HG02981 (cell line): ENCODE measurements at regions not wholly inside any gene's neighbourhood (a gene's known extent, or its start where the extent isn't known, plus 50 kb on each side); places are given as distances from the start of the nearest gene placed in this dataset.

Experiments used
- ATAC-seq: cut with Tn5 transposase; IDR thresholded peaks from one replicate; pipeline ENCODE4 v1.9.1; 2021; ENCODE audit warnings: mild to moderate bottlenecking, moderate library complexity; ENCODE audit not compliant: unreplicated experiment

DNA sequence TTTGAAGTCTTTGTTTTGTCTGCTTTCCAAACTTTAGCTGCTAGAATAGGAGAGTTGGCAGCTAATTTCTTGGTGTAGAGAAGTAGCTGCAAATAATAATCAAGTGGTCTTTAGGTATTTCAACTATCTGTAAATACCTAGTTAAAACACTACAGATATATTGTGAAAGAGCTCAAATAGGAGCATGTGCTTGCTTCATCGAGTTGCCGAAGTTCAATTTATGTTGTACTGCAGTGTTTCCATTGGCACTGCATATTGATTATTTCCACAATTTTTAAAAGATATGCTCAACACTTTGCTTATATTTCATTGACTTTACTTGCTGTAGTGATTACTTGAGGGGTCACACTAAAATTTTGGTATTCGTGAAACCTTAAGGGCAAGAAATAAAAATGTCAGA, 131.6 kb upstream of the BMP4 start:
- ATAC-seq: no peak

GRCh38 chr14:54090274-54090673, 133.6 kb upstream of the BMP4 start:
- no peak for ATAC-seq

DNA sequence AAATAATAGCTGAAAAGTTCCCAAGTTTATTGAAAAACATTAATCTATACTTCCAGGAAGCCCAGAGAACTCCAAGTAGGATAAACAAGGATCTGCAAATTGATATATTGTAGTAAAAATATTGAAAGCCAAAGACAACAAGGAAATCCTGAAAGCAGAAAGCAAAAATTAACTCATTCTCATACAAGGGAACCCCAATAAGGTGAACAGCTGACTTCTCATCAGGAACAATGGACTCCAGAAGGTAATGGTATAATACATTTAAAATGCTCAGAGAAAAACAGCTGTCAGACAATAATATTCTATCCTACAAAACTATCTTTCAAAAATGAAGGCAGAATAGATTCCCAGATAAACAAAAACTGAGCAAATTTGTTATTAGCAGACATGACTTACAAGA, 138.1 kb upstream of the BMP4 start:
- ATAC-seq: no peak

DNA sequence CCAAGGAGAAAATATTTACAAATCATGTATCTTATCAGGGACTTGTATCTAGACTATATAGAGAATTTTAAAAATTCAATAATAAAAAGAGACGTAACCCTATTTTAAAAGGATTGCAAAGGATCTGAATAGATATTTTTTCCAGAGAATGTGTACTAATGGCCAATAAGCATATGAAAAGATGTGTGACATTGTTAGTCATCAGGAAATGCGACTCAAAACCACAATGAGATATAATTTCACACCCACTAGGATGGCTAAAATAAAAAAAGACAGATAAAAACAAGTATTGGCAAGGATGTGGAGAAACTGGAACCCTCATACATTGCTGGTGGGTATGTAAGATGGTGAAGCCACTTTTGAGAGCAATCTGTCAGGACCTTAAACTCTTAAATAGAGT, 141.9 kb upstream of the BMP4 start:
- no peak for ATAC-seq

GRCh38 chr14:54102051-54102456, 145.4 kb upstream of the BMP4 start:
- ATAC-seq: no peak

DNA sequence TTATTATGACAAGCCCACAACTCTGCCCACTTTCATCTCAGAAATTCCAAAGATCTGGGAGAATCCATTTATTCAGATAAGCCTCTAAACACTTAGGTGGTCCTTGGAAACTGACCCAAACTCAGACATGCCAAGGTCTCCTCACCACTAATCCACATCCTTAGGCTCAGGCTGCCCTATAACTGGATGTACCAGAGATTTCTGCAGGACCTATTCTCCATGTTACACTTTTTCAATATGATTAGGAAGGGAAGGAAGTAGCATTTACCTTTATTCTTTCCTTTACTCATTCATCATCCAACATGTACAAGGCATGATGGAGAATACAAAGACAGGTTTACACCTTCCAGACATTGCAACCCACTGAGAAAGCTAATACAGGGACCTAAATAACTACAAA, 145.9 kb upstream of the BMP4 start:
- no peak for ATAC-seq

DNA sequence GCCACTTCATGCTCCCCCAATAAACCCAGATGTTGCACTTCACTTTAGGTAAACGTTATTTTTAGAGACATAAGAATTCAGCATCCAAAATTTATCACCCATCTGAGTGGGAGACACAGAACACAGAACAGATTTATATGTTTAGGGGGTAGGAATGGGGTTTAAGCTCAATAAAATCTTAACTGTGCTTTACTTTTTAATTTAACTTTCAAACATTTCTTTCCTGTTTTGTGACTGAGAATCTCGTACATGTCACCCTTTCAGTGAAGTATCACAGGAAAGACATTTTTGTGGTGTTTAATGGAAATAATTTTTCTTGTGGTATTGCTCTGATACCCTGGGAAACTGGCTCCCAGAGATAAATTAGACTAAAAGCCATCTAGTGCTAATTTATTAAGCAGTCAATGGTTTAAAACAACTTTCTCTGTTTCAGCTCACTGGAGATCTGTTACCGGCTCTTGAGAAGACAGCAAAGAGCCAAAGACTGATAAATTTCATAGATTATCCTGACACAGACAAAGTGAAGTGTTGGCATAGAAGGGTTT, 148.0 kb upstream of the BMP4 start:
- no peak for ATAC-seq

- no peak for ATAC-seq
Measured at GRCh38 chr14:54105406-54105805, 148.8 kb upstream of the BMP4 start.

DNA sequence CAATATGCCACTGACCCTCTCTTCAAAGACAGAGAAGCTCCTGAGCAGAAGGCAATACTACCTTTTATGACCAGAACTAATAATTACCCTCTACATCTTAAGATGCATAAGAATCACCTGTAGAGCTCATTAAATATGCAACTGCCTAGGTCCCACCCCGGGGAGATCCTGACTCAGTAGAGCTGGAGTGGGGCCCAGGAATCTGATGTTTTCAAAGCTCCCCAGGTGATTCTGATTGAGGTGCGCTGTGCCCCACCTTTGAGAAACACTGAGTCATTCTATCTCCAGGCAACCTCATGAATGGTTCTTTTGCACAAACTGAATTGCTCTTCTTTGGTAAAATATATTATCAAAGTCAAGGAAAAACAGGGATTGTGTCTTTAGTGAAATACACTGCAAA, 149.3 kb upstream of the BMP4 start:
- no peak for ATAC-seq

DNA sequence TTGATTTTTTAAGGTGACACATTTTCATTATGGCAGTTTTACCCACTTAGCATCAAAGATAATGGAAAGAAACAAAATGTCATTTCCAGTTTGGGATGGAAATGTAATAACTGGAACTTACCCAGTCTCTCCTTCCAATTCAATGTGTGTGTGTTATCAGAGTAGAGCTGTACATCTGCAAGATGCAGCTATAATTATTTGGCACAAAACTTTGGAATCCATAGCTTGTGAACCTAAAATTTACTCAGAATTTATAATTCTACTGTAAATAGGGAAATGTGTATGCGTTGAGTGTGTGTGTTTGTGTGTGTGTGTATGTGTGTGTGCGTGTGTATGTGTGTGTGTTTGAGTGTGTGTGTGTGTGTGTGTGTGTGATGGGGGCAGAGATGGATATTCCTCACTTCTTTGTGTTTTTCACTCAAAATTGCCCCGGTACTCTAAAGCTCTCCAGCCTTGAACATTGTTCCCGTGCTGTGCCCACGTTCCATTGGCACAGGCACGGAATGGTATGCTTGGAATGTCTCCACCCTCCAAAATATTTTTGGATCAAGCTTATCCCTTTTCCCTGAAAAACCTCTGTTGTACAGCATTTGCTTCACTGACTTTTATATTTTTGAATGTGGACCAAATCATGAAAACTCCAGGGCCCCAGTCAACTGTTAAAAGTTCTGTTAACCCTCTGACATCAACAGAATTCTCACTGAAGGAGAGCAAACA, 150.2 kb upstream of the BMP4 start:
- no peak for ATAC-seq

DNA sequence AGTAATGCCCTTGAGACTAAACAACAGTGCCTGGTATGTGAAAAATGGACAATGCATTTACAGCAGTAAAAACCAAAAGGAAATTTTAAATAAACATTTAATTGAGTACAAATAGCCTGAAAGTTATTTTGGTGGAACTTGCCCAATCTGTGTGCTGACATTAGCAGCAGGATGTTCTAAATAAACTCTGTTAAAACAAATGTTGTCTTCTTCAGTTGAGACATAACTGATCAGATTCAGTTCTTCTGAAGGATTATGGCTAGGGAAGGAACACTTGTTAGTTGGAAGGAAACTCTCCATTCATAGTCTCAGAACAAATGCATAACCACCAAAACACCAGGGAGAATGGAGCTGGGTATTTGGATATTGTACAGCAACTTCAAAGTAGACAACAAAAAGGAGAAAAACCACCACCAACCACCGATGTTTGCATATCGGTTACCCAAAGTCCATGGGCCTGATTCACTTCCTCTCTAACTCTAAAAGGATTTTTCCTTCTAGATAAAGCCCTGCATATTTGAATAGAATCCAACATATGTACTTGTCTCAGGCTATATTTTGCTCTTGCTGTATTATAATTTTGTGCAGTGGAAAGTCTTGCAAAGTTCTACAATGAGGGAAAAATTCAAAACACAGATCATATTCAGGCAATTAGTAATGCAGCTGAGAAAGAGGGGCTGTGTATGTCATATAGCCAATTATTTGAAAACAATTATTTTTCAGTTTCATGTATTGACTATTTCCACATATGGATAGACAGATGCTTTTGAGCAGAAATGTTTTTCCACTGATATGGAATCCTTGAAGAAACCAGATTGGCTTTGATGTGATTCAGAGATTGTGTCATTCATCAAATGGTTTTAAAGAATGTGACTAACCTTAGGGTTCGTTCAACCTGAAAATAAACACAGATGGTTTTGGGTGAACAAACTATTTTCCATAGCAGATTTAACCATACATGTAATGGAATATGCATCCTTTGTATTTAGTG, 152.2 kb upstream of the BMP4 start:
- no peak for ATAC-seq

DNA sequence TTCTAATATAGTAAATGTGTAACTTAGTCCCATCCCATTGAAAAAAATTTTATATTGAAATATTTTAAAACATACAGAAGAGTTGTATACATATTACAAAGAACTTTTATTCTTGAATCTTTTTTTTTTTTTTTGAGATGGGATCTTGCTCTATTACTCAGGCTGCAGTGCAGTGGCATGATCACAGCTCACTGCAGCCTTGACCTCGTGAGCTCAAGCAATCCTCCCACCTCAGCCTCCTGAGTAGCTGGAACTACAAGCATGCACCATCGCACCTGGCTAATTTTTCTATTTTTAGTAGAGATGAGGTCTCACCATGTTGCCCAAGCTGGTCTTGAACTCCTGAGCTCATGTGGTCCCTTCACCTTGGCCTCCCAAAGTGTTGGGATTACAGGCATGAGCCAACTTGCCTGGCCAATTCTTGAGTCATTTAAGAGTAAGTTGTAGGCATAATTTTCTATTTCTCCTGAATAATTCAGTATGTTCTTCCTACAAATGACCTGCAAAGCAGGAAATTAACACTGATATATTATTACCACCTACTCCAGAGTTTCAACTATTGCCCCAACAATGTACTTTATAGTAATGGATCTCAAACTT, 153.0 kb upstream of the BMP4 start:
- no peak for ATAC-seq

DNA sequence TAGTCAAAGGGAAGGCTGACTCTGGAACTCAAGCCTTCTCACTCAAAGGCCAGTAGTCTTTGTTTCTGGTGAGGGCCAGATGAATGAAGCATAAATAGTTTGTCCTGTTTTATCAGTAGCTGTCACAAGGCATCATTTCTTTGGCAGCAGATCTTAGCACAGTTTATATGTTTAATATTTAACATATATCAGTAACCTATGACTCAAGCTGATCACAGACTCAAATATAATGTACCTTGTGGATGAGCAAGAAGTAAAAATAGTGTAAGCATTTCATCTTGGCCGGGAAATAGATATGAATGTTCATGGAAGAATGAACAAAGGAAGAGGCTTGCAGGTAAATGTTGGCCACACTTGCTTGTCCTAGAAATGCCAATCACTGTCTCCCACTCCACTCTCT, 158.3 kb upstream of the BMP4 start:
- ATAC-seq: no peak

- ATAC-seq: no peak
Measured at GRCh38 chr14:54116198-54116885, 159.7 kb upstream of the BMP4 start.

GRCh38 chr14:54116972-54117371, 160.3 kb upstream of the BMP4 start:
- no peak for ATAC-seq

DNA sequence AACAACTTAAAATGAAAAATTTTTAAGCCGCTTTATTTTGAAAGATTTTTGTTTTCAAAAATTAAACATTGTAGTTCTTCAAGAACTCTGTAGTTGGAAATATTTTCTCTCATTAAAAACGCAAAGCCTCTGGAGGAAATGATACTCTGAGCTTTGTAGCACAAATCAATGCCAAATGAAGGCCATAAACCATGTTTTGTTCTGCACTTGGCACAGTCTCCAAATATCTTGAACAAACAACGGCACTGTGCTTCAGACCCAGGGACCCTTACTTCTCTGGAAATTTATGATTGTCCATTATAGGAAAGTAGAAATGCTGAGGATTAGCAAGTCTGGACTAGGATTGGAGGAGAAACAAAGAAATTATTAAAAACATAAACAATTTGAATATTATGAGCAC, 160.8 kb upstream of the BMP4 start:
- no peak for ATAC-seq

DNA sequence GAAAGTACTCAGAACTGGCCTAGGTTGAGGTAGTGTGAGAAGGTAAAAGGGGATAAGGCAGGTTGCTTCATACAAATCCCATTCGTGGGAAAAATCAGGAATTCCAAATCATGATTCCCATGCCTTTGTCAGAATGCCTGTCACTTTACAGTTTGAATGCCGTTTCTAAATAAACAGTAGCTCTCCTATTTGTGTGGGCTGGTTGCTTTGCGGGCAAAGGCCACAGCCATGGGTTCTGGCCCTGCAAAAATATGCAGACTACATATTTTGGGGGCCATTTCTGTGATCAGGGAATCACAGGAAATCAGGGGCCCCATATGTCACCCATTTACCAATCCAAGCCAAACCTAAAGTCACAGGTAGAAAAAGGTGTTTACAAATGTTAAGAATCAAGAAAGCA, 161.3 kb upstream of the BMP4 start:
- no peak for ATAC-seq

GRCh38 chr14:54120260-54120659, 163.6 kb upstream of the BMP4 start:
- ATAC-seq: no peak

- ATAC-seq: no peak
Measured at GRCh38 chr14:54121466-54122027, 164.9 kb upstream of the BMP4 start.

- no peak for ATAC-seq
Measured at GRCh38 chr14:54123841-54124240, 167.2 kb upstream of the BMP4 start.

DNA sequence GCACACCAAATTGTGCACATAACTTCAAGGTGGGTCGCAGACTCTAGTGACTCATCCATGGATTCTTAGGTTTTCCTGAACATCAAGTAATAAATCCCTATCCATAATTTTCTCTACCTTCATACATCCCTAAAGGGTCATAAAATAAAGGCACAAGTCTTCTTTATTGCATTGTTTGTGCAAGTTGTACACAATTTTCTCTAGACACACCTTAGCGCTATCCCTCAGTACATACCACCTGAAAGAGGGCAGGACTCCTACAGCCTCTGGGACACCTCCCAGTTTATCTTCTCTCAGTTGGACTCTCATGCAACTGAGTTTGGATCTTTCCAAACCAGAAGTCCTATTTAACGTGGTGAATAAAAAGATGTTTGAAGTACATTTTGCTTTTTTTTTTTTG, 168.5 kb upstream of the BMP4 start:
- ATAC-seq: no peak
